Fibroblast of lung (primary cell): ENCODE measurements at regions not wholly inside any gene's neighbourhood (a gene's known extent, or its start where the extent isn't known, plus 50 kb on each side); places are given as distances from the start of the nearest gene placed in this dataset.

Experiments used
- DNase-seq, 2 donors: peaks; one replicate each; pipeline versions ENCODE4 v3.0.0 to v3.0.0-alpha.2; 2010; ENCODE audit warnings: low read depth in 2 of 2
- H2AFZ ChIP-seq: 2 replicates; pipeline ENCODE4 v1.5.1; 2012; ENCODE audit warnings: low read length, control low read depth, inconsistent platforms
- H3K27ac ChIP-seq: 2 replicates; pipeline ENCODE4 v1.5.1; 2011; ENCODE audit warnings: low read length, control low read depth; ENCODE audit not compliant: insufficient read depth
- H3K27me3 ChIP-seq: 2 replicates; pipeline ENCODE4 v1.5.1; 2011; ENCODE audit warnings: mild to moderate bottlenecking, low read length; ENCODE audit not compliant: control insufficient read depth, insufficient read depth
- H3K36me3 ChIP-seq: 2 replicates; pipeline ENCODE4 v1.5.1; 2011; ENCODE audit warnings: low read length; ENCODE audit not compliant: control insufficient read depth, insufficient read depth
- H3K4me1 ChIP-seq: 2 replicates; pipeline ENCODE4 v1.5.1; 2011; ENCODE audit warnings: low read length; ENCODE audit not compliant: control insufficient read depth, insufficient read depth; ENCODE audit errors: extremely low read depth
- H3K4me2 ChIP-seq: 2 replicates; pipeline ENCODE4 v1.5.1; 2011; ENCODE audit warnings: low read length, control low read depth; ENCODE audit not compliant: insufficient read depth; ENCODE audit errors: extremely low read depth
- H3K4me3 ChIP-seq, 4 experiments: fragments of 200-600 bp in 1 of 4; sonication (generic) in 1 of 4; replicated peaks in 1 of 4; 2 replicates each; pipeline ENCODE4 v1.5.1; 2011 to 2016; ENCODE audit warnings: low read length in 4 of 4, low read depth in 3 of 4, mild to moderate bottlenecking in 3 of 4, control low read depth in 2 of 4, inconsistent platforms in 1 of 4, mixed read lengths in 1 of 4; ENCODE audit not compliant: insufficient read depth in 1 of 4; ENCODE audit errors: control extremely low read depth in 1 of 4
- H3K79me2 ChIP-seq: 2 replicates; pipeline ENCODE4 v1.5.1; 2012; ENCODE audit warnings: mild to moderate bottlenecking, low read length, inconsistent platforms; ENCODE audit not compliant: control insufficient read depth, insufficient read depth
- H3K9ac ChIP-seq: 2 replicates; pipeline ENCODE4 v1.5.1; 2011; ENCODE audit warnings: mild to moderate bottlenecking, low read length, control low read depth; ENCODE audit not compliant: insufficient read depth
- H3K9me3 ChIP-seq: 2 replicates; pipeline ENCODE4 v1.5.1; 2012; ENCODE audit warnings: low read depth, low read length; ENCODE audit not compliant: control insufficient read depth, insufficient read depth
- H4K20me1 ChIP-seq: 2 replicates; pipeline ENCODE4 v1.5.1; 2011; ENCODE audit warnings: low read length; ENCODE audit not compliant: control insufficient read depth, insufficient read depth; ENCODE audit errors: extremely low read depth
- CTCF ChIP-seq, 2 donors: IDR thresholded peaks in 1 of 2; conservative IDR thresholded peaks in 1 of 2; 1 replicate in 1 of 2; 2 replicates in 1 of 2; pipeline ENCODE4 v1.5.1; 2011 to 2012; ENCODE audit warnings: low read length in 2 of 2, control low read depth in 1 of 2, inconsistent platforms in 1 of 2, low read depth in 1 of 2, mild to moderate bottlenecking in 1 of 2
- EZH2 ChIP-seq: IDR thresholded peaks from 2 replicates; pipeline ENCODE4 v1.5.1; 2012; ENCODE audit warnings: low read length, control low read depth, mild to moderate bottlenecking; ENCODE audit errors: missing control alignments

- no peaks in the 10 kb centered on the region for H3K9me3 ChIP-seq
- no peaks in the 10 kb centered on the region for H3K27me3 ChIP-seq
- no peak for DNase-seq
- TF ChIP-seq EZH2 (no peak), CTCF (conservative IDR thresholded peaks at IDR 0.05 in 1 of 2, IDR thresholded peaks at IDR 0.05 in 1 of 2; ENCODE audit: low read depth in 1 of 2, low read length in 2 of 2) (no peak)
- no peaks in the 10 kb centered on the region for H3K79me2 ChIP-seq
- no peak overlapping the region for H3K4me3 ChIP-seq
- H3K36me3 ChIP-seq, result no peaks in the 10 kb centered on the region
- no peaks in the 10 kb centered on the region for H4K20me1 ChIP-seq
- no peaks in the 10 kb centered on the region for H3K4me1 ChIP-seq
- H2AFZ ChIP-seq, result no peak overlapping the region
- no peak overlapping the region for H3K27ac ChIP-seq
- no peak overlapping the region for H3K9ac ChIP-seq
- no peak overlapping the region for H3K4me2 ChIP-seq
Observed at GRCh38 chr4:166625018-166625637, 609.2 kb downstream of the SPOCK3 start.

- Histone ChIP-seq H3K79me2 (no peaks in the 10 kb centered on the region), H4K20me1 (no peaks in the 10 kb centered on the region), H3K9ac (no peak overlapping the region), H3K4me1 (no peaks in the 10 kb centered on the region), H3K9me3 (no peaks in the 10 kb centered on the region), H3K27me3 (no peaks in the 10 kb centered on the region), H3K27ac (no peak overlapping the region), H3K4me2 (no peak overlapping the region), H3K36me3 (no peaks in the 10 kb centered on the region), H3K4me3 (no peak overlapping the region), H2AFZ (no peak overlapping the region)
- no peak for DNase-seq
- no peak for TF ChIP-seq EZH2
- no peak for TF ChIP-seq CTCF (conservative IDR thresholded peaks at IDR 0.05 in 1 of 2, IDR thresholded peaks at IDR 0.05 in 1 of 2; ENCODE audit: low read depth in 1 of 2, low read length in 2 of 2)
Observed at GRCh38 chr4:166628454-166628853, 605.8 kb downstream of the SPOCK3 start.

- no peak overlapping the region for H2AFZ ChIP-seq
Observed at GRCh38 chr4:166635367-166635766, 598.9 kb downstream of the SPOCK3 start.

More at GRCh38 chr4:166635367-166635766, 598.9 kb downstream of the SPOCK3 start:
- Histone ChIP-seq H3K36me3 (no peaks in the 10 kb centered on the region), H3K9ac (no peak overlapping the region), H4K20me1 (no peaks in the 10 kb centered on the region), H3K4me1 (no peaks in the 10 kb centered on the region), H3K4me2 (no peak overlapping the region), H3K4me3 (no peak overlapping the region), H3K27me3 (no peaks in the 10 kb centered on the region), H3K27ac (no peak overlapping the region), H3K79me2 (no peaks in the 10 kb centered on the region), H3K9me3 (no peaks in the 10 kb centered on the region)
- no peak for DNase-seq
- TF ChIP-seq CTCF (conservative IDR thresholded peaks at IDR 0.05 in 1 of 2, IDR thresholded peaks at IDR 0.05 in 1 of 2; ENCODE audit: low read depth in 1 of 2, low read length in 2 of 2), result no peak
